Neutrophil (primary cell): ENCODE measurements at regions not wholly inside any gene's neighbourhood (a gene's known extent, or its start where the extent isn't known, plus 50 kb on each side); places are given as distances from the start of the nearest gene placed in this dataset.
A peak's percentile ranks its signal among the peaks of the same experiment; 100 is the strongest.
"Not testable (repeated sequence)": the region's sequence is repeated elsewhere in the genome, so short reads cannot be mapped to it uniquely, and the experiment has no call there.

Source experiments
- H3K27ac ChIP-seq: fragments of 200-600 bp; sonication (generic); 2 replicates; pipeline ENCODE4 v1.5.1; 2016; ENCODE audit warnings: mild to moderate bottlenecking, moderate library complexity
- H3K27me3 ChIP-seq: fragments of 200-600 bp; sonication (generic); 2 replicates; pipeline ENCODE4 v1.6.0; 2016; ENCODE audit warnings: mild to moderate bottlenecking
- H3K36me3 ChIP-seq: fragments of 200-600 bp; sonication (generic); 2 replicates; pipeline ENCODE4 v1.5.1; 2017
- H3K4me1 ChIP-seq, 2 experiments: fragments of 200-600 bp in 1 of 2; sonication (generic) in 1 of 2; 1 replicate in 1 of 2; 2 replicates in 1 of 2; pipeline versions ENCODE4 v1.5.1 to v1.6.1; 2013 to 2016; ENCODE audit warnings: low read depth in 1 of 2, low read length in 1 of 2, mild to moderate bottlenecking in 1 of 2, moderate library complexity in 1 of 2; ENCODE audit not compliant: control insufficient read depth in 1 of 2, insufficient read depth in 1 of 2
- H3K4me3 ChIP-seq, 2 experiments: fragments of 200-600 bp in 1 of 2; sonication (generic) in 1 of 2; 1 replicate in 1 of 2; 2 replicates in 1 of 2; pipeline ENCODE4 v1.5.1; 2013 to 2016; ENCODE audit warnings: low read depth in 1 of 2, low read length in 1 of 2, mild to moderate bottlenecking in 1 of 2, moderate library complexity in 1 of 2
- H3K9me3 ChIP-seq: fragments of 200-600 bp; sonication (generic); 2 replicates; pipeline ENCODE4 v1.5.1; 2016
- CTCF ChIP-seq: fragments of 200-600 bp; sonication (generic); IDR thresholded peaks from 2 replicates; pipeline ENCODE4 v1.5.1; 2016; ENCODE audit warnings: antibody characterized with exemption

GRCh38 chr6:12355354-12355753, 65.2 kb downstream of the EDN1 start:
- no peaks in the 10 kb centered on the region for H3K36me3 ChIP-seq
- H3K4me1 ChIP-seq, result no peaks in the 10 kb centered on the region
- H3K4me3 ChIP-seq, result no peak overlapping the region
- H3K27ac ChIP-seq, result no peak overlapping the region
- TF ChIP-seq CTCF, result no peak
- H3K27me3 ChIP-seq, result no peaks in the 10 kb centered on the region
- H3K9me3 ChIP-seq, result no peaks in the 10 kb centered on the region

GRCh38 chr6:12356431-12356830, 66.3 kb downstream of the EDN1 start:
- TF ChIP-seq CTCF, result no peak
- H3K4me3 ChIP-seq, result no peak overlapping the region
- no peaks in the 10 kb centered on the region for H3K27me3 ChIP-seq
- no peaks in the 10 kb centered on the region for H3K4me1 ChIP-seq
- no peak overlapping the region for H3K27ac ChIP-seq
- no peaks in the 10 kb centered on the region for H3K36me3 ChIP-seq
- H3K9me3 ChIP-seq, result no peaks in the 10 kb centered on the region

DNA sequence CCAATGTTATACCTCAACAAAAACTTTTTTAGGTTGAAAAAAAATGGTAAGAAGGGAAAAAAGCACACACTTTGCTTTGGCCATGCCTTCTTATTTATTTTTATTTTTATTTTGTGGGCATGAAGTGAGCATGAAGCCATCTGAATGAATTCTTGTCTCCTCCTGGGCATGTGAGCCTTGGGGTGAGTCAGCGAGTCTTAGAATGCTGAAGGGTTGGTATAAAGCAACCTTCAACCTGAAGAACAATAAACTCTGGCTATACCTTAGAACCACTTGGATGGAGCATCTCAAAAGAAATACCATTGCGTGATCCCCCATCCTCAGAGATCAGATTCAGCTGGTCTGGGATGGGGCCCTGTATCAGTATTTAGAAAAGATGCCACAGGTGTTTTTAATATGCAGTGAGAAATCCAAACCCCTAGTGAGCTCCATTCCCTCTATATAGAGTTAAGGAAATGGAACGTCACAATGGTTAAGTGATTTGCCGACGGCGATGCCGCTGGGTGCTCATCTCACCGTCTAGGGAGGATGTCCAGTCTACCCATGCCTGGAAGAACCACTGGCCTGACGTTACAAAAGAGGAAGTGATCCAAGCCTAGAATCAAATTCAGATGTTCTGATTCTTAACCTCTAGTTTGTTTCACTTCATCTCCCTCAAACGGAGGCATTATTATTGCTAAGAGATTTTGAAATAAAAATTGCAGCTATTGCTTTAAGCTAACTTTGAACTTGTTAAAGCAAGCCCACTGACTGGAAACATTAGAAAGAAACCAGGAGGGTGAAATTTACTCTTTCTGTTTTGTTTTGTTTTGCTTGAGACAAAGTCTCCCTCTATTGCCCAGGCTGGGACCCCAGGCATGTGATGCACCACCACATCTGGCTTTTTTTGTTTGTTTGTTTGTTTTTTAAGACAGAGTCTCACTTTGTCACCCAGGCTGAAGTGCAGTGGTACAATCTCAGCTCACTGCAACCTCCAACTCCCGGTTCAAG, 67.1 kb downstream of the EDN1 start:
- Histone ChIP-seq H3K27me3 (no peaks in the 10 kb centered on the region), H3K4me1 (peaks cover 0 to 5% of the 10 kb centered on the region in 2 experiments), H3K36me3 (no peaks in the 10 kb centered on the region), H3K9me3 (no peaks in the 10 kb centered on the region), H3K27ac (no peak overlapping the region), H3K4me3 (no peak overlapping the region)
- no peak for TF ChIP-seq CTCF

DNA sequence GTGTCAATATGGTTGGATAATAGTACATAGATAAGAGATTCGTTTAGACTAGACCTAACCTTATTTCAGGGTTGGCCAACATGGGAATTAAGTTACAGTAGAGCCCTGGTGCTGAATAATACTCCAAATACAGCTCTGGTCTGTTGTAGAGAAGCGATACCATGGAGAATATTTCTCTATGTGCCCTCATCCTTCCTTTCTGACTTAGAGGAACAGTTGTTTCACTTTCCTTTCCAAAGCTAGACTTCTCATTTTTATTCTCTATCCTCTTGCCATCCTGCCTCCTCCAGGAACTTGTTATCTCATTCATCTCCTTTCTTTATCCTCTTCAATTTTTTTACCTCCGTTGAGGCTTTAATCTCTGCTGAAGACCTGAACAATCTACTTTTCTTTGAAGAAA, 68.9 kb downstream of the EDN1 start:
- H3K4me1 ChIP-seq, result peaks cover 17 to 23% of the 10 kb centered on the region in 2 experiments
- H3K36me3 ChIP-seq, result no peaks in the 10 kb centered on the region
- H3K27me3 ChIP-seq, result no peaks in the 10 kb centered on the region
- H3K4me3 ChIP-seq, result no peak overlapping the region
- no peaks in the 10 kb centered on the region for H3K9me3 ChIP-seq
- TF ChIP-seq CTCF, result no peak
- no peak overlapping the region for H3K27ac ChIP-seq

GRCh38 chr6:12361042-12361765, 71.0 kb downstream of the EDN1 start:
- H3K4me3 ChIP-seq, result no peak overlapping the region
- H3K27me3 ChIP-seq, result no peaks in the 10 kb centered on the region
- no peak overlapping the region for H3K27ac ChIP-seq
- peaks cover 22 to 29% of the 10 kb centered on the region in 2 experiments for H3K4me1 ChIP-seq
- no peaks in the 10 kb centered on the region for H3K9me3 ChIP-seq
- no peak for TF ChIP-seq CTCF
- no peaks in the 10 kb centered on the region for H3K36me3 ChIP-seq

DNA sequence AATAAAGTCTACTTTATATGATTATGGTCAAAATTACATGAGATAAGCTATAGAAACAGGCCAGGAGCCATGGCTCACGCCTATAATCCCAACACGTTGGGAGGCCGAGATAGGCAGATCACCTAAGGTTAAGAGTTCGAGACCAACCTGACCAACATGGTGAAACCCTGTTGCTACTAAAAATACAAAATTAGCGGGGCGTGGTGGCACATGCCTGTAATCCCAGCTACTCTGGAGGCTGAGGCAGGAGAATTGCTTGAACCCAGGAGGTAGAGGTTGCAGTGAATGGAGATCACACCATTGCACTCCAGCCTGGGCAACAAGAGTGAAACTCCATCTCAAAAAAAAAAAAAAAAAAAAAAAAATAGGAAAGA, 73.1 kb downstream of the EDN1 start:
- H3K9me3 ChIP-seq, H3K27me3 ChIP-seq, H3K36me3 ChIP-seq: not testable (repeated sequence)
- H3K27ac ChIP-seq, result peak overlapping the region; percentile 53
- peak overlapping the region in 1 of 2 experiments; percentile 26 for H3K4me3 ChIP-seq
- H3K4me1 ChIP-seq, result peaks cover 24 to 38% of the 10 kb centered on the region in 2 experiments
